ENCODE measurements at regions not wholly inside any gene's neighbourhood (a gene's known extent, or its start where the extent isn't known, plus 50 kb on each side); places are given as distances from the start of the nearest gene placed in this dataset.
"Not testable (repeated sequence)": the region's sequence is repeated elsewhere in the genome, so short reads cannot be mapped to it uniquely, and the experiment has no call there.

- Histone ChIP-seq H3K9me3 (no peaks in the 10 kb centered on the region), H3K4me1 (no peaks in the 10 kb centered on the region), H3K4me3 (no peak overlapping the region), H3K36me3 (no peaks in the 10 kb centered on the region), H3K27ac (no peak overlapping the region), H3K27me3 (peaks cover 0 to 32% of the 10 kb centered on the region in 2 donors)
- TF ChIP-seq POLR2AphosphoS5 (IDR thresholded peaks at IDR 0.05) (no peak), POLR2A (IDR thresholded peaks at IDR 0.05) (no peak), CTCF (IDR thresholded peaks at IDR 0.05) (no peak)
- DNase-seq (ENCODE audit: low spot score in 2 of 2) = no peak
- intact Hi-C loops (cut with DNase I; ENCODE audit: low total_unique reads) = no loop called here
Observed at GRCh38 chr17:74130276-74130675, 73.2 kb upstream of the RPL38 start.

- H3K27me3 ChIP-seq = peaks cover 0 to 34% of the 10 kb centered on the region in 2 donors
- no peaks in the 10 kb centered on the region for H3K4me1 ChIP-seq
- intact Hi-C loops (cut with DNase I; ENCODE audit: low total_unique reads) = no loop called here
- H3K36me3 ChIP-seq = no peaks in the 10 kb centered on the region
- H3K27ac ChIP-seq = no peak overlapping the region
- TF ChIP-seq POLR2A (IDR thresholded peaks at IDR 0.05) = no peak
- no peak for TF ChIP-seq POLR2AphosphoS5 (IDR thresholded peaks at IDR 0.05)
- TF ChIP-seq CTCF (IDR thresholded peaks at IDR 0.05) = no peak
- H3K4me3 ChIP-seq = no peak overlapping the region
- DNase-seq (ENCODE audit: low spot score in 2 of 2) = no peak
- no peaks in the 10 kb centered on the region for H3K9me3 ChIP-seq
Observed at GRCh38 chr17:74130841-74131240, 72.6 kb upstream of the RPL38 start.

- intact Hi-C loops (cut with DNase I; ENCODE audit: low total_unique reads) = no loop called here
- TF ChIP-seq POLR2AphosphoS5 (IDR thresholded peaks at IDR 0.05) (no peak), POLR2A (IDR thresholded peaks at IDR 0.05) (no peak), CTCF (IDR thresholded peaks at IDR 0.05) (no peak)
Observed at GRCh38 chr17:74132354-74132753, 71.1 kb upstream of the RPL38 start.

GRCh38 chr17:74133740-74134139 is 69.7 kb upstream of the RPL38 start:
- DNase-seq (ENCODE audit: low spot score in 2 of 2) = no peak
- no peaks in the 10 kb centered on the region for H3K9me3 ChIP-seq
- intact Hi-C loops (cut with DNase I; ENCODE audit: low total_unique reads) = no loop called here

More at GRCh38 chr17:74132354-74132753, 71.1 kb upstream of the RPL38 start:
- DNase-seq (ENCODE audit: low spot score in 2 of 2) = no peak
- H3K4me3 ChIP-seq = no peak overlapping the region
- no peaks in the 10 kb centered on the region for H3K36me3 ChIP-seq
- H3K27me3 ChIP-seq = peaks cover 0 to 34% of the 10 kb centered on the region in 2 donors
- H3K9me3 ChIP-seq = no peaks in the 10 kb centered on the region
- H3K27ac ChIP-seq = no peak overlapping the region
- no peaks in the 10 kb centered on the region for H3K4me1 ChIP-seq

GRCh38 chr17:74134234-74134633 is 69.2 kb upstream of the RPL38 start:
- intact Hi-C loops (cut with DNase I; ENCODE audit: low total_unique reads); H3K4me3 ChIP-seq; H3K4me1 ChIP-seq; H3K27ac ChIP-seq; H3K36me3 ChIP-seq; DNase-seq (ENCODE audit: low spot score in 2 of 2); H3K9me3 ChIP-seq: not testable (repeated sequence)
- peaks cover 0 to 29% of the 10 kb centered on the region in 2 donors for H3K27me3 ChIP-seq

More at GRCh38 chr17:74133740-74134139, 69.7 kb upstream of the RPL38 start:
- no peaks in the 10 kb centered on the region for H3K36me3 ChIP-seq
- TF ChIP-seq CTCF (IDR thresholded peaks at IDR 0.05) = no peak
- TF ChIP-seq POLR2AphosphoS5 (IDR thresholded peaks at IDR 0.05) = no peak
- no peak for TF ChIP-seq POLR2A (IDR thresholded peaks at IDR 0.05)
- no peak overlapping the region for H3K4me3 ChIP-seq
- no peak overlapping the region for H3K27ac ChIP-seq
- H3K27me3 ChIP-seq = peaks cover 0 to 30% of the 10 kb centered on the region in 2 donors
- no peaks in the 10 kb centered on the region for H3K4me1 ChIP-seq

- intact Hi-C loops (cut with DNase I; ENCODE audit: low total_unique reads) = no loop called here
- TF ChIP-seq CTCF (IDR thresholded peaks at IDR 0.05) (no peak), POLR2AphosphoS5 (IDR thresholded peaks at IDR 0.05) (no peak), POLR2A (IDR thresholded peaks at IDR 0.05) (no peak)
- no peak overlapping the region for H3K27ac ChIP-seq
Observed at GRCh38 chr17:74134991-74135390, 68.5 kb upstream of the RPL38 start.

More at GRCh38 chr17:74134991-74135390, 68.5 kb upstream of the RPL38 start:
- H3K36me3 ChIP-seq = no peaks in the 10 kb centered on the region
- H3K4me1 ChIP-seq = no peaks in the 10 kb centered on the region
- no peak for DNase-seq (ENCODE audit: low spot score in 2 of 2)
- peaks cover 0 to 25% of the 10 kb centered on the region in 2 donors for H3K27me3 ChIP-seq
- no peaks in the 10 kb centered on the region for H3K9me3 ChIP-seq
- no peak overlapping the region for H3K4me3 ChIP-seq

All from breast epithelium (tissue), 4 donors.